Astrocyte (in vitro differentiated cells and primary cell): ENCODE measurements at regions not wholly inside any gene's neighbourhood (a gene's known extent, or its start where the extent isn't known, plus 50 kb on each side); places are given as distances from the start of the nearest gene placed in this dataset.
"Not testable (repeated sequence)": the region's sequence is repeated elsewhere in the genome, so short reads cannot be mapped to it uniquely, and the experiment has no call there.

Experiments used
- DNase-seq: peaks from one replicate; pipeline ENCODE4 v3.0.0-alpha.2; 2010; ENCODE audit warnings: low read depth
- FAIRE-seq: peaks from 2 replicates; lab custom pipeline; 2011; peaks lifted over from hg19 to GRCh38; lab: Jason Lieb, UNC
- H2AFZ ChIP-seq: 2 replicates; pipeline ENCODE4 v1.6.0; 2012; ENCODE audit warnings: low read depth, low read length, inconsistent platforms
- H3K27ac ChIP-seq: 2 replicates; pipeline ENCODE4 v1.5.1; 2011; ENCODE audit warnings: low read depth, low read length, inconsistent platforms
- H3K27me3 ChIP-seq: 2 replicates; pipeline ENCODE4 v1.6.0; 2011; ENCODE audit warnings: low read length, inconsistent platforms; ENCODE audit not compliant: insufficient read depth
- H3K36me3 ChIP-seq: 2 replicates; pipeline ENCODE4 v1.5.1; 2011; ENCODE audit warnings: low read length, inconsistent platforms; ENCODE audit not compliant: insufficient read depth
- H3K4me1 ChIP-seq: 2 replicates; pipeline ENCODE4 v1.5.1; 2011; ENCODE audit warnings: low read length, inconsistent platforms; ENCODE audit not compliant: insufficient read depth
- H3K4me2 ChIP-seq: 2 replicates; pipeline ENCODE4 v1.6.0; 2012; ENCODE audit warnings: low read length, inconsistent platforms
- H3K4me3 ChIP-seq: 2 replicates; pipeline ENCODE4 v1.5.1; 2011; ENCODE audit warnings: low read depth, mild to moderate bottlenecking, low read length, inconsistent platforms; ENCODE audit not compliant: insufficient read depth
- H3K79me2 ChIP-seq: 2 replicates; pipeline ENCODE4 v1.6.0; 2012; ENCODE audit warnings: mild to moderate bottlenecking, low read length, inconsistent platforms; ENCODE audit not compliant: insufficient read depth
- H3K9ac ChIP-seq: 2 replicates; pipeline ENCODE4 v1.6.0; 2012; ENCODE audit warnings: mild to moderate bottlenecking, low read length, inconsistent platforms
- H3K9me3 ChIP-seq: 2 replicates; pipeline ENCODE4 v1.5.1; 2012; ENCODE audit warnings: low read depth, mild to moderate bottlenecking, low read length, inconsistent platforms; ENCODE audit not compliant: insufficient read depth
- H4K20me1 ChIP-seq: 2 replicates; pipeline ENCODE4 v1.6.0; 2012; ENCODE audit warnings: low read length, inconsistent platforms; ENCODE audit not compliant: insufficient read depth
- H3K27ac Mint-ChIP-seq: one replicate; pipeline ENCODE4 v1.8.0; 2021; ENCODE audit warnings: mild to moderate bottlenecking, mixed read lengths; ENCODE audit not compliant: unreplicated experiment
- H3K27me3 Mint-ChIP-seq: one replicate; pipeline ENCODE4 v1.8.0; 2021; ENCODE audit warnings: low read depth, mixed read lengths; ENCODE audit not compliant: unreplicated experiment
- H3K36me3 Mint-ChIP-seq: one replicate; pipeline ENCODE4 v1.8.0; 2021; ENCODE audit warnings: low read depth, mixed read lengths; ENCODE audit not compliant: unreplicated experiment
- H3K4me1 Mint-ChIP-seq: one replicate; pipeline ENCODE4 v1.8.0; 2021; ENCODE audit warnings: low read depth, mixed read lengths; ENCODE audit not compliant: unreplicated experiment
- H3K4me3 Mint-ChIP-seq: one replicate; pipeline ENCODE4 v1.8.0; 2021; ENCODE audit warnings: mild to moderate bottlenecking, moderate library complexity, mixed read lengths; ENCODE audit not compliant: unreplicated experiment
- H3K9me3 Mint-ChIP-seq: one replicate; pipeline ENCODE4 v1.8.0; 2021; ENCODE audit warnings: mild to moderate bottlenecking, mixed read lengths; ENCODE audit not compliant: unreplicated experiment
- EZH2 ChIP-seq: IDR thresholded peaks from 2 replicates; pipeline ENCODE4 v1.6.1; 2012; ENCODE audit warnings: mild to moderate bottlenecking, low read length, inconsistent platforms; ENCODE audit not compliant: insufficient read depth
- TF ChIP-seq, protein P1 (sequence below): IDR thresholded peaks from 2 replicates; pipeline ENCODE4 v1.5.1; 2011; ENCODE audit warnings: low read depth, mild to moderate bottlenecking, inconsistent platforms, low read length, moderate library complexity; ENCODE audit not compliant: insufficient read depth

DNA sequence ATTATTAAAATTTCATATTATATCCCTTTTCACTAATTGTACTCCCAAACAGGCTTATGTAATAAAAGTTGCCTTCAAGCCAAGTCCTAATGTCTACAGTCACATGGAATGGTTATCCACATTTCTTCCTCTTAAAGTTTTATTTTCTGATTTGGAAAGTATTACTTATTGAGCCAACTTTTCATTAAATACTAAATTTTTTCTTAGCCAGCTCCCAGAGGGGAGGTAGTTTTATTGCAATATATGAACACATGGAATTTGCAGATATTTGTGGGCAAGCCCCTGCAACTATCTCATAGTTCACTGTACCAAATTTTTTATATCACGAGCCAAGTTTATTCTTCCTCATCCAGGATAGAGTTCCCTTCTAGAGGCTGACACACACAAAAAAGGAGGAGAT, 332.8 kb upstream of the PTGER4 start:
- no peak overlapping the region for H2AFZ ChIP-seq
- Mint-ChIP-seq H3K9me3 (peaks cover 13% of the 10 kb centered on the region), H3K27me3 (no peaks in the 10 kb centered on the region), H3K4me3 (no peak overlapping the region), H3K36me3 (no peaks in the 10 kb centered on the region), H3K4me1 (no peaks in the 10 kb centered on the region), H3K27ac (no peak overlapping the region)
- DNase-seq (no peak), FAIRE-seq (no peak)
- no peaks in the 10 kb centered on the region for H3K79me2 ChIP-seq
- H3K27ac ChIP-seq = no peak overlapping the region
- H4K20me1 ChIP-seq = no peaks in the 10 kb centered on the region
- TF ChIP-seq, protein P1, sequence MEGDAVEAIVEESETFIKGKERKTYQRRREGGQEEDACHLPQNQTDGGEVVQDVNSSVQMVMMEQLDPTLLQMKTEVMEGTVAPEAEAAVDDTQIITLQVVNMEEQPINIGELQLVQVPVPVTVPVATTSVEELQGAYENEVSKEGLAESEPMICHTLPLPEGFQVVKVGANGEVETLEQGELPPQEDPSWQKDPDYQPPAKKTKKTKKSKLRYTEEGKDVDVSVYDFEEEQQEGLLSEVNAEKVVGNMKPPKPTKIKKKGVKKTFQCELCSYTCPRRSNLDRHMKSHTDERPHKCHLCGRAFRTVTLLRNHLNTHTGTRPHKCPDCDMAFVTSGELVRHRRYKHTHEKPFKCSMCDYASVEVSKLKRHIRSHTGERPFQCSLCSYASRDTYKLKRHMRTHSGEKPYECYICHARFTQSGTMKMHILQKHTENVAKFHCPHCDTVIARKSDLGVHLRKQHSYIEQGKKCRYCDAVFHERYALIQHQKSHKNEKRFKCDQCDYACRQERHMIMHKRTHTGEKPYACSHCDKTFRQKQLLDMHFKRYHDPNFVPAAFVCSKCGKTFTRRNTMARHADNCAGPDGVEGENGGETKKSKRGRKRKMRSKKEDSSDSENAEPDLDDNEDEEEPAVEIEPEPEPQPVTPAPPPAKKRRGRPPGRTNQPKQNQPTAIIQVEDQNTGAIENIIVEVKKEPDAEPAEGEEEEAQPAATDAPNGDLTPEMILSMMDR = no peak
- TF ChIP-seq EZH2 = no peak
- H3K4me2 ChIP-seq = no peak overlapping the region
- no peaks in the 10 kb centered on the region for H3K4me1 ChIP-seq
- H3K9ac ChIP-seq = no peak overlapping the region
- H3K4me3 ChIP-seq = no peak overlapping the region
- H3K9me3 ChIP-seq = no peaks in the 10 kb centered on the region
- no peaks in the 10 kb centered on the region for H3K27me3 ChIP-seq
- no peaks in the 10 kb centered on the region for H3K36me3 ChIP-seq

GRCh38 chr5:40338434-40338833, 341.3 kb upstream of the PTGER4 start:
- H3K4me3 ChIP-seq, H3K4me1 ChIP-seq, H3K4me3 Mint-ChIP-seq, H3K9ac ChIP-seq, FAIRE-seq, H3K27ac ChIP-seq, H2AFZ ChIP-seq, H4K20me1 ChIP-seq, H3K9me3 ChIP-seq, H3K27me3 Mint-ChIP-seq, H3K4me1 Mint-ChIP-seq, DNase-seq, H3K36me3 Mint-ChIP-seq, H3K36me3 ChIP-seq, H3K27ac Mint-ChIP-seq, H3K4me2 ChIP-seq, H3K27me3 ChIP-seq, H3K79me2 ChIP-seq, H3K9me3 Mint-ChIP-seq: not testable (repeated sequence)

DNA sequence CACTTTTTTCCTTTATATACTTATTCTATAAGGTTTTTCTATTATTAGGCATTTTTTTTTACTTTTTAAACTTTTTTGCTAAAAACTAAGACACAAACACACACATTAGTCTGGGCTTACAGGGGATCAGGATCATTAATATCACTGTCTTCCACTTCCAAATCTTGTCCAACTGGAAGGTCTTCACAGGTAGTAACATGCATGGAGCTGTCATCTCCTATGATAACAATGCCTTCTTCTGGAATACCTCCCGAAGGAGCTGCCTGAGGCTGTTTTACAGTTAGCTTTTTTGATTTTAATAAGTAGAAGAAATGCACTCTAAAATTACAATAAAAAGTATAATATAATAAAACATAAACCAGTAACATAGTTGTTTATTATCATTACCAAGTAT, 345.5 kb upstream of the PTGER4 start:
- Histone ChIP-seq H3K4me1 (no peaks in the 10 kb centered on the region), H3K4me3 (no peak overlapping the region), H3K9ac (no peak overlapping the region), H3K79me2 (no peaks in the 10 kb centered on the region), H3K27me3 (no peaks in the 10 kb centered on the region), H3K9me3 (peaks cover 3% of the 10 kb centered on the region), H3K36me3 (no peaks in the 10 kb centered on the region), H2AFZ (no peak overlapping the region), H4K20me1 (no peaks in the 10 kb centered on the region), H3K27ac (no peak overlapping the region), H3K4me2 (no peak overlapping the region)
- Mint-ChIP-seq H3K9me3 (no peaks in the 10 kb centered on the region), H3K36me3 (no peaks in the 10 kb centered on the region), H3K27me3 (no peaks in the 10 kb centered on the region), H3K27ac (no peak overlapping the region), H3K4me3 (no peak overlapping the region), H3K4me1 (peaks cover 4% of the 10 kb centered on the region)
- TF ChIP-seq, protein P1 = no peak
- no peak for TF ChIP-seq EZH2
- DNase-seq (no peak), FAIRE-seq (no peak)
